H1 (cell line): ENCODE measurements at regions not wholly inside any gene's neighbourhood (a gene's known extent, or its start where the extent isn't known, plus 50 kb on each side); places are given as distances from the start of the nearest gene placed in this dataset.

ENCODE experiments used
- CTCF ChIA-PET: fragments of 300-600 bp; sonication (Branson Sonifier 250); formaldehyde crosslinking; loops from one replicate; lab custom pipeline; 2021; ENCODE audit not compliant: partially characterized antibody; lab: Charles Lee
- POLR2A ChIA-PET: fragments of 300-600 bp; sonication (Branson Sonifier 250); formaldehyde crosslinking; loops from one replicate; lab custom pipeline; 2021; ENCODE audit warnings: inconsistent platforms; ENCODE audit not compliant: partially characterized antibody; lab: Charles Lee
- DNase-seq, 2 experiments: peaks; one replicate each; pipeline versions ENCODE4 v3.0.0 to v3.0.0-alpha.2; 2010 to 2022; ENCODE audit warnings: low spot score in 2 of 2, low read depth in 1 of 2, mixed read lengths in 1 of 2
- FAIRE-seq: peaks from 2 replicates; lab custom pipeline; 2011; peaks lifted over from hg19 to GRCh38; lab: Jason Lieb, UNC
- H2AFZ ChIP-seq: 2 replicates; pipeline ENCODE4 v1.8.1; 2012; ENCODE audit warnings: low read length, inconsistent platforms
- H2AK5ac ChIP-seq: 2 replicates; pipeline ENCODE4 v1.6.1; 2013; ENCODE audit warnings: low read depth, low read length
- H2BK120ac ChIP-seq: replicated peaks from 2 replicates; pipeline ENCODE3; 2013; ENCODE audit warnings: low read depth, low read length, inconsistent platforms
- H2BK12ac ChIP-seq: 2 replicates; pipeline ENCODE4 v1.6.1; 2013; ENCODE audit warnings: low read depth, low read length
- H2BK15ac ChIP-seq: 2 replicates; pipeline ENCODE4 v1.6.1; 2013; ENCODE audit warnings: low read length
- H2BK20ac ChIP-seq: 2 replicates; pipeline ENCODE4 v1.6.1; 2013; ENCODE audit warnings: low read length
- H2BK5ac ChIP-seq: 2 replicates; pipeline ENCODE4 v1.6.1; 2013; ENCODE audit warnings: low read depth, low read length
- H3K14ac ChIP-seq: 2 replicates; pipeline ENCODE4 v1.6.1; 2013; ENCODE audit warnings: inconsistent platforms; ENCODE audit not compliant: insufficient read length
- H3K18ac ChIP-seq: 2 replicates; pipeline ENCODE4 v1.6.1; 2013; ENCODE audit warnings: low read length; ENCODE audit errors: extremely low read depth
- H3K23ac ChIP-seq: 2 replicates; pipeline ENCODE4 v1.6.1; 2013; ENCODE audit warnings: inconsistent platforms; ENCODE audit not compliant: insufficient read length
- H3K23me2 ChIP-seq: 2 replicates; pipeline ENCODE4 v1.6.1; 2013; ENCODE audit warnings: low read depth, low read length
- H3K27ac ChIP-seq: 2 replicates; pipeline ENCODE4 v1.6.1; 2011; ENCODE audit warnings: low read depth, low read length, inconsistent platforms
- H3K27me3 ChIP-seq, 4 experiments: replicated peaks in 1 of 4; 1 replicate in 1 of 4; 2 replicates in 3 of 4; pipeline versions ENCODE4 v1.6.1 to v1.8.1; 2011 to 2013; ENCODE audit warnings: low read length in 3 of 4, mild to moderate bottlenecking in 3 of 4, inconsistent platforms in 2 of 4, mixed read lengths in 2 of 4, moderate library complexity in 1 of 4; ENCODE audit not compliant: control insufficient read depth in 3 of 4, insufficient read depth in 3 of 4; ENCODE audit errors: extremely low read depth in 1 of 4
- H3K36me3 ChIP-seq, 4 experiments: 2 replicates each; pipeline versions ENCODE4 v1.6.1 to v1.8.1; 2011 to 2013; ENCODE audit warnings: mild to moderate bottlenecking in 4 of 4, low read length in 3 of 4, moderate library complexity in 2 of 4, control low read depth in 1 of 4, inconsistent platforms in 1 of 4; ENCODE audit not compliant: insufficient read depth in 4 of 4, control insufficient read depth in 2 of 4
- H3K4ac ChIP-seq: replicated peaks from 2 replicates; pipeline ENCODE3; 2013; ENCODE audit warnings: low read length, low read depth, mixed read lengths, inconsistent platforms; ENCODE audit not compliant: insufficient read length
- H3K4me1 ChIP-seq, 4 experiments: replicated peaks in 1 of 4; 1 replicate in 1 of 4; 2 replicates in 3 of 4; pipeline versions ENCODE4 v1.6.1 to v1.8.1; 2011 to 2013; ENCODE audit warnings: low read length in 3 of 4, inconsistent platforms in 2 of 4, mixed read lengths in 1 of 4; ENCODE audit not compliant: insufficient read depth in 4 of 4, control insufficient read depth in 3 of 4
- H3K4me2 ChIP-seq, 2 experiments: 2 replicates each; pipeline versions ENCODE4 v1.6.1 to v1.8.1; 2011 to 2013; ENCODE audit warnings: low read depth in 2 of 2, low read length in 2 of 2, control low read depth in 1 of 2, inconsistent platforms in 1 of 2, mild to moderate bottlenecking in 1 of 2; ENCODE audit not compliant: insufficient read depth in 1 of 2
- H3K4me3 ChIP-seq, 4 experiments: fragments of 200-600, 300-600 bp in 1 of 4; sonication (generic), shearing (Covaris generic), sonication (Bioruptor Twin) in 1 of 4; 2 replicates each; pipeline versions ENCODE4 v1.5.1 to v1.8.1; 2011 to 2016; ENCODE audit warnings: low read length in 4 of 4, low read depth in 3 of 4, control low read depth in 2 of 4, inconsistent platforms in 2 of 4, mild to moderate bottlenecking in 2 of 4, mixed read lengths in 1 of 4, moderate library complexity in 1 of 4; ENCODE audit not compliant: insufficient read depth in 2 of 4; ENCODE audit errors: extremely low read depth in 1 of 4
- H3K56ac ChIP-seq: replicated peaks from 2 replicates; pipeline ENCODE3; 2013; ENCODE audit warnings: low read depth, mild to moderate bottlenecking, mixed read lengths, low read length, inconsistent platforms; ENCODE audit not compliant: insufficient read length
- H3K79me1 ChIP-seq: 2 replicates; pipeline ENCODE4 v1.6.1; 2013; ENCODE audit warnings: low read depth, low read length, control low read depth
- H3K79me2 ChIP-seq, 2 experiments: 2 replicates each; pipeline versions ENCODE4 v1.6.1 to v1.8.1; 2012 to 2013; ENCODE audit warnings: low read length in 2 of 2, mild to moderate bottlenecking in 2 of 2, inconsistent platforms in 1 of 2; ENCODE audit not compliant: insufficient read depth in 2 of 2, control insufficient read depth in 1 of 2
- H3K9ac ChIP-seq, 4 experiments: replicated peaks in 1 of 4; 1 replicate in 1 of 4; 2 replicates in 3 of 4; pipeline versions ENCODE4 v1.6.1 to v1.8.1; 2011 to 2013; ENCODE audit warnings: low read depth in 3 of 4, low read length in 3 of 4, control low read depth in 2 of 4, mild to moderate bottlenecking in 2 of 4, moderate library complexity in 2 of 4, inconsistent platforms in 1 of 4; ENCODE audit errors: extremely low read depth in 1 of 4
- H3K9me3 ChIP-seq, 2 experiments: 2 replicates each; pipeline versions ENCODE4 v1.6.1 to v1.8.1; 2012 to 2013; ENCODE audit warnings: mild to moderate bottlenecking in 2 of 2, moderate library complexity in 2 of 2, control low read depth in 1 of 2, inconsistent platforms in 1 of 2, low read depth in 1 of 2, low read length in 1 of 2, mixed read lengths in 1 of 2; ENCODE audit not compliant: insufficient read depth in 2 of 2
- H4K20me1 ChIP-seq, 2 experiments: replicated peaks in 1 of 2; 2 replicates each; pipeline versions ENCODE3 to v1.8.1; 2011 to 2013; ENCODE audit warnings: inconsistent platforms in 2 of 2, low read length in 2 of 2, mild to moderate bottlenecking in 1 of 2; ENCODE audit not compliant: insufficient read depth in 2 of 2, control insufficient read depth in 1 of 2
- H4K5ac ChIP-seq: 2 replicates; pipeline ENCODE4 v1.6.1; 2013; ENCODE audit warnings: low read length, low read depth, mixed read lengths, inconsistent platforms; ENCODE audit not compliant: insufficient read length
- H4K8ac ChIP-seq: 2 replicates; pipeline ENCODE4 v1.8.0; 2013; ENCODE audit warnings: mild to moderate bottlenecking, moderate library complexity, low read length, inconsistent platforms; ENCODE audit not compliant: insufficient read depth; ENCODE audit errors: extremely low read depth
- H4K91ac ChIP-seq: replicated peaks from 2 replicates; pipeline ENCODE3; 2013; ENCODE audit warnings: low read length, mixed read lengths, inconsistent platforms; ENCODE audit not compliant: insufficient read length
- BACH1 ChIP-seq: IDR thresholded peaks from 2 replicates; pipeline ENCODE4 v1.6.1; 2012; ENCODE audit warnings: low read length, improper control_type of control experiment
- FOSL1 ChIP-seq: IDR thresholded peaks from 2 replicates; pipeline ENCODE4 v1.6.1; 2011; ENCODE audit warnings: mild to moderate bottlenecking, low read depth, low read length, moderate library complexity; ENCODE audit not compliant: insufficient read depth
- GABPA ChIP-seq: IDR thresholded peaks from 2 replicates; pipeline ENCODE4 v1.6.1; 2011; ENCODE audit warnings: mild to moderate bottlenecking, low read length, moderate library complexity, borderline replicate concordance; ENCODE audit not compliant: insufficient read depth
- GTF2F1 ChIP-seq: IDR thresholded peaks from 2 replicates; pipeline ENCODE4 v1.6.1; 2012; ENCODE audit warnings: low read depth, low read length, improper control_type of control experiment, borderline replicate concordance
- HDAC6 ChIP-seq: IDR thresholded peaks from one replicate; pipeline ENCODE4 v1.7.1; 2012; ENCODE audit warnings: low read depth, mild to moderate bottlenecking, inconsistent platforms, low read length, moderate library complexity
- JUND ChIP-seq: IDR thresholded peaks from 2 replicates; pipeline ENCODE4 v1.6.1; 2011; ENCODE audit warnings: mild to moderate bottlenecking, improper control_type of control experiment, low read length
- MAX ChIP-seq: IDR thresholded peaks from 2 replicates; pipeline ENCODE4 v1.6.1; 2012; ENCODE audit warnings: inconsistent platforms
- NANOG ChIP-seq: IDR thresholded peaks from 2 replicates; pipeline ENCODE4 v1.6.1; 2011; ENCODE audit warnings: low read length, low read depth, mild to moderate bottlenecking, inconsistent platforms; ENCODE audit not compliant: insufficient read depth, poor library complexity, severe bottlenecking
- RNF2 ChIP-seq: fragments of 200-900, 300-1000 bp; sonication (generic); IDR thresholded peaks from 2 replicates; pipeline ENCODE4 v1.7.1; 2016; ENCODE audit warnings: borderline replicate concordance, low read depth, mild to moderate bottlenecking, antibody characterized with exemption, low read length; ENCODE audit not compliant: poor library complexity, severe bottlenecking; ENCODE audit errors: missing control alignments
- SP1 ChIP-seq: IDR thresholded peaks from 2 replicates; pipeline ENCODE4 v1.6.1; 2011; ENCODE audit warnings: low read depth, low read length
- SP2 ChIP-seq: IDR thresholded peaks from 2 replicates; pipeline ENCODE4 v1.6.1; 2012; ENCODE audit warnings: mild to moderate bottlenecking, low read length, inconsistent platforms
- SUZ12 ChIP-seq: fragments of 200-600 bp; sonication (generic); IDR thresholded peaks from 2 replicates; pipeline ENCODE4 v1.6.1; 2012; ENCODE audit warnings: mild to moderate bottlenecking, inconsistent platforms, low read length, moderate library complexity, mixed read lengths
- TBP ChIP-seq: IDR thresholded peaks from 2 replicates; pipeline ENCODE4 v1.6.1; 2011; ENCODE audit warnings: low read depth, low read length, improper control_type of control experiment
- USF2 ChIP-seq: IDR thresholded peaks from 2 replicates; pipeline ENCODE4 v1.6.1; 2011; ENCODE audit warnings: low read length, improper control_type of control experiment
- WGBS, 2 experiments: shearing (Covaris generic) in 1 of 2; methylation state at CpG; one replicate each; pipeline versions ENCODE4 v1.1.6 to v1.1.7; 2013 to 2015; ENCODE audit warnings: low lambda C conversion rate in 2 of 2, mixed read lengths in 2 of 2, inconsistent platforms in 1 of 2, low coverage in 1 of 2, missing lambda C conversion rate in 1 of 2; ENCODE audit not compliant: insufficient replicate concordance in 2 of 2, insufficient coverage in 1 of 2, insufficient read length in 1 of 2; ENCODE audit errors: extremely low coverage in 1 of 2, missing lambda C conversion rate in 1 of 2; 5-methylcytosine and 5-hydroxymethylcytosine counted together

GRCh38 chr13:31955741-31956140, 75.8 kb upstream of the FRY start:
- Histone ChIP-seq H3K56ac (no peak overlapping the region), H3K4me1 (no peaks in the 10 kb centered on the region), H3K79me1 (no peaks in the 10 kb centered on the region), H2BK20ac (no peak overlapping the region), H2BK5ac (no peak overlapping the region), H4K8ac (no peak overlapping the region), H2BK12ac (no peak overlapping the region), H4K5ac (no peak overlapping the region), H2AK5ac (no peak overlapping the region), H3K36me3 (no peaks in the 10 kb centered on the region), H3K4ac (no peak overlapping the region), H3K23me2 (no peaks in the 10 kb centered on the region), H4K20me1 (no peaks in the 10 kb centered on the region), H3K9ac (no peak overlapping the region), H3K27ac (no peak overlapping the region), H3K4me2 (no peak overlapping the region), H2BK15ac (no peak overlapping the region), H3K79me2 (no peaks in the 10 kb centered on the region), H3K27me3 (no peaks in the 10 kb centered on the region), H3K23ac (no peak overlapping the region), H3K9me3 (peaks cover 8 to 11% of the 10 kb centered on the region in 2 experiments; a peak in 2 of 4 replicates), H2BK120ac (no peak overlapping the region), H2AFZ (no peak overlapping the region), H3K18ac (no peak overlapping the region), H4K91ac (no peak overlapping the region), H3K14ac (no peak overlapping the region), H3K4me3 (no peak overlapping the region)
- FAIRE-seq: no peak
- WGBS, 2 experiments: 92% methylated on average over 5 of the region's 5 CpGs; no CpG with 5 or more reads in 1 of the 2 experiments
- POLR2A ChIA-PET: no interaction called here
- CTCF ChIA-PET: no interaction called here
- no peak for DNase-seq
- TF ChIP-seq NANOG: no peak
- TF ChIP-seq FOSL1: no peak
- TF ChIP-seq TBP: no peak
- TF ChIP-seq RNF2: no peak
- TF ChIP-seq MAX: no peak
- no peak for TF ChIP-seq GABPA
- no peak for TF ChIP-seq SUZ12
- TF ChIP-seq HDAC6: no peak
- TF ChIP-seq USF2: no peak
- no peak for TF ChIP-seq SP2
- TF ChIP-seq GTF2F1: no peak
- TF ChIP-seq JUND: no peak
- no peak for TF ChIP-seq SP1
- TF ChIP-seq BACH1: no peak
